Testis (tissue), 2 donors: ENCODE measurements at regions not wholly inside any gene's neighbourhood (a gene's known extent, or its start where the extent isn't known, plus 50 kb on each side); places are given as distances from the start of the nearest gene placed in this dataset.

ENCODE experiments used
- CTCF ChIP-seq, 3 experiments: fragments of 450-650 bp in 2 of 3; fragments of 200-600 bp in 1 of 3; sonication (generic) in 1 of 3; IDR thresholded peaks; one replicate each; pipeline ENCODE4 v1.5.1; 2016 to 2019; ENCODE audit warnings: antibody characterized with exemption in 3 of 3, mild to moderate bottlenecking in 2 of 3, moderate library complexity in 1 of 3
- POLR2A ChIP-seq: fragments of 450-650 bp; IDR thresholded peaks from one replicate; pipeline ENCODE4 v1.6.1; 2017; ENCODE audit warnings: antibody characterized with exemption, mild to moderate bottlenecking, moderate library complexity

DNA sequence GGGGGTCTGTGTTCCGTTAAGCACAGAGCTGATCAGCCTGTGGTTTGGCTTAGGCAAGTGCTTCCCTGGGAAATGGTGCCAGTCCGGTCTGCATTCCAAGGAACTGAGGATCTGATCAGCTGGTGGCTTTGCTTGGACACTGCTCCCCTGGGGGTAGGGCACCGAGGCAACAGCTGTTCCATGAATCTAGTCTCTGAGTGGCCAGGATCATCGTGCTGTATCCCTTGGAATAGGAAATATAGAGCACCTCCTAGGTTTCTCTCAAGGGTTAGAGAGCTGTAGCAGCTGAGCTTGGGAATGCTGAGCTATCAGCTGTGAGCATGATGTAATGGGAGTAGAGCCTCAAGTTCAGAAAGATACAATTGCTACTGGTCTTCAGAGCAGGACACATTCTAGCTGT is 863.9 kb downstream of the RAPGEF2 start:
- no peak for TF ChIP-seq POLR2A
- no peak for TF ChIP-seq CTCF (IDR thresholded peaks at IDR 0.05)
